Uterus (tissue), 3 donors: ENCODE measurements at regions not wholly inside any gene's neighbourhood (a gene's known extent, or its start where the extent isn't known, plus 50 kb on each side); places are given as distances from the start of the nearest gene placed in this dataset.

Experiments
- DNase-seq, 2 donors: peaks; one replicate each; pipeline ENCODE4 v3.0.0-alpha.2; 2019 to 2020
- H3K27ac ChIP-seq, 2 donors: fragments of 200-600 bp; sonication (generic); 1 replicate in 1 of 2; 2 replicates in 1 of 2; pipeline ENCODE4 v1.5.1; 2016 to 2018
- H3K27me3 ChIP-seq, 2 donors: fragments of 200-600 bp; sonication (generic); one replicate each; pipeline ENCODE4 v1.5.1; 2018 to 2019; ENCODE audit warnings: control low read depth in 1 of 2
- H3K36me3 ChIP-seq, 2 donors: fragments of 200-600 bp; sonication (generic); one replicate each; pipeline ENCODE4 v1.5.1; 2019; ENCODE audit warnings: control low read depth in 1 of 2
- H3K4me1 ChIP-seq, 2 donors: fragments of 200-600 bp; sonication (generic); one replicate each; pipeline ENCODE4 v1.5.1; 2018 to 2019; ENCODE audit warnings: control low read depth in 1 of 2
- H3K4me3 ChIP-seq, 2 donors: fragments of 200-600 bp; sonication (generic); 1 replicate in 1 of 2; 2 replicates in 1 of 2; pipeline ENCODE4 v1.5.1; 2018 to 2019; ENCODE audit warnings: mild to moderate bottlenecking in 1 of 2
- H3K9me3 ChIP-seq, 2 donors: fragments of 200-600 bp; sonication (generic); one replicate each; pipeline ENCODE4 v1.5.1; 2019; ENCODE audit warnings: control low read depth in 1 of 2
- CTCF ChIP-seq, 4 experiments: fragments of 200-600 bp in 2 of 4; fragments of 450-650 bp in 2 of 4; sonication (generic) in 2 of 4; IDR thresholded peaks; one replicate each; pipeline ENCODE4 v1.5.1; 2016 to 2019; ENCODE audit warnings: antibody characterized with exemption in 4 of 4, mild to moderate bottlenecking in 2 of 4, moderate library complexity in 1 of 4
- POLR2A ChIP-seq, 2 donors: fragments of 450-650 bp; IDR thresholded peaks; one replicate each; pipeline ENCODE4 v1.6.1; 2016; ENCODE audit warnings: antibody characterized with exemption in 2 of 2, mild to moderate bottlenecking in 1 of 2, moderate library complexity in 1 of 2
- intact Hi-C: fragments of 100-400 bp; cut with DNase I; formaldehyde crosslinking; loops from one replicate; pipeline ENCODE4 v1.15.1; 2023; ENCODE audit warnings: low total_unique reads
- donor health status: DM: yes; HTN: yes; CAD: no.

GRCh38 chr5:96245140-96246091 is 187.6 kb downstream of the PCSK1 start:
- no peaks in the 10 kb centered on the region for H3K9me3 ChIP-seq
- TF ChIP-seq CTCF (IDR thresholded peaks at IDR 0.05) (no peak), POLR2A (IDR thresholded peaks at IDR 0.05) (no peak)
- H3K4me1 ChIP-seq: no peaks in the 10 kb centered on the region
- H3K27me3 ChIP-seq: no peaks in the 10 kb centered on the region
- intact Hi-C loops: no loop called here
- no peak overlapping the region for H3K27ac ChIP-seq
- no peak overlapping the region for H3K4me3 ChIP-seq
- H3K36me3 ChIP-seq: no peaks in the 10 kb centered on the region
- no peak for DNase-seq

- Histone ChIP-seq H3K36me3 (no peaks in the 10 kb centered on the region), H3K27ac (no peak overlapping the region), H3K9me3 (no peaks in the 10 kb centered on the region), H3K27me3 (no peaks in the 10 kb centered on the region), H3K4me3 (no peak overlapping the region), H3K4me1 (no peaks in the 10 kb centered on the region)
- intact Hi-C loops: no loop called here
- no peak for DNase-seq
- TF ChIP-seq CTCF (IDR thresholded peaks at IDR 0.05) (no peak), POLR2A (IDR thresholded peaks at IDR 0.05) (no peak)
Measured at GRCh38 chr5:96244696-96245095, 188.4 kb downstream of the PCSK1 start.

GRCh38 chr5:96243862-96244261 is 189.2 kb downstream of the PCSK1 start:
- Histone ChIP-seq H3K27ac (no peak overlapping the region), H3K9me3 (no peaks in the 10 kb centered on the region), H3K4me1 (no peaks in the 10 kb centered on the region), H3K36me3 (no peaks in the 10 kb centered on the region), H3K27me3 (no peaks in the 10 kb centered on the region), H3K4me3 (no peak overlapping the region)
- intact Hi-C loops: no loop called here
- DNase-seq: no peak
- no peak for TF ChIP-seq CTCF (IDR thresholded peaks at IDR 0.05)
- no peak for TF ChIP-seq POLR2A (IDR thresholded peaks at IDR 0.05)

GRCh38 chr5:96243203-96243602 is 189.8 kb downstream of the PCSK1 start:
- no peak overlapping the region for H3K4me3 ChIP-seq
- no peaks in the 10 kb centered on the region for H3K9me3 ChIP-seq
- DNase-seq: no peak
- TF ChIP-seq CTCF (IDR thresholded peaks at IDR 0.05) (no peak), POLR2A (IDR thresholded peaks at IDR 0.05) (no peak)
- no peaks in the 10 kb centered on the region for H3K27me3 ChIP-seq
- H3K4me1 ChIP-seq: no peaks in the 10 kb centered on the region
- H3K27ac ChIP-seq: no peak overlapping the region
- intact Hi-C loops: no loop called here
- H3K36me3 ChIP-seq: no peaks in the 10 kb centered on the region

- no peak overlapping the region for H3K27ac ChIP-seq
- no peak overlapping the region for H3K4me3 ChIP-seq
- no peaks in the 10 kb centered on the region for H3K36me3 ChIP-seq
- DNase-seq: no peak
- no peaks in the 10 kb centered on the region for H3K9me3 ChIP-seq
- TF ChIP-seq POLR2A (IDR thresholded peaks at IDR 0.05) (no peak), CTCF (IDR thresholded peaks at IDR 0.05) (no peak)
- no peaks in the 10 kb centered on the region for H3K4me1 ChIP-seq
- H3K27me3 ChIP-seq: no peaks in the 10 kb centered on the region
- intact Hi-C loops: no loop called here
Measured at GRCh38 chr5:96242571-96242970, 190.5 kb downstream of the PCSK1 start.
